ENCODE measurements at regions not wholly inside any gene's neighbourhood (a gene's known extent, or its start where the extent isn't known, plus 50 kb on each side); places are given as distances from the start of the nearest gene placed in this dataset.

DNA sequence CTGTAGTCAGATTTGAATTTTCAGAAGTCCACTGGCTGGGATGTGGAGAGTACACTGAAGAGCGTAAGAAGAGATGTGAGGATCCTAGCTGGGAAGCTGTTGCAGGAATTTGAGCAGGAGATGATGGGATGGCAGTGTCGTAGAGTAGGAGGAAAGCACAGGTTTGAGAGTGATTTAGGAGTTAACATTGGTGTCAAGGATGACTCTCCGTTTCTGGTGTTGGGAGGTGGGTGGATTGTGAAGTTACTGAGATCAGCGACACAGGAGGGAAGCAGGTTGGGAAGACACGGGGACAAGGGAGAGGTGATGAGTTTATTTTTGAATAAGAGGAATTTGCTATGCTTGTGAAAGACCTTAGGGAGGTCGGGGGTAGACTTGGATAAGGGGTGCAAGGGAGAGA, 434.2 kb upstream of the TPM1 start:
- DNase-seq (ENCODE audit: low read depth): no peak
- TF ChIP-seq, protein P1, sequence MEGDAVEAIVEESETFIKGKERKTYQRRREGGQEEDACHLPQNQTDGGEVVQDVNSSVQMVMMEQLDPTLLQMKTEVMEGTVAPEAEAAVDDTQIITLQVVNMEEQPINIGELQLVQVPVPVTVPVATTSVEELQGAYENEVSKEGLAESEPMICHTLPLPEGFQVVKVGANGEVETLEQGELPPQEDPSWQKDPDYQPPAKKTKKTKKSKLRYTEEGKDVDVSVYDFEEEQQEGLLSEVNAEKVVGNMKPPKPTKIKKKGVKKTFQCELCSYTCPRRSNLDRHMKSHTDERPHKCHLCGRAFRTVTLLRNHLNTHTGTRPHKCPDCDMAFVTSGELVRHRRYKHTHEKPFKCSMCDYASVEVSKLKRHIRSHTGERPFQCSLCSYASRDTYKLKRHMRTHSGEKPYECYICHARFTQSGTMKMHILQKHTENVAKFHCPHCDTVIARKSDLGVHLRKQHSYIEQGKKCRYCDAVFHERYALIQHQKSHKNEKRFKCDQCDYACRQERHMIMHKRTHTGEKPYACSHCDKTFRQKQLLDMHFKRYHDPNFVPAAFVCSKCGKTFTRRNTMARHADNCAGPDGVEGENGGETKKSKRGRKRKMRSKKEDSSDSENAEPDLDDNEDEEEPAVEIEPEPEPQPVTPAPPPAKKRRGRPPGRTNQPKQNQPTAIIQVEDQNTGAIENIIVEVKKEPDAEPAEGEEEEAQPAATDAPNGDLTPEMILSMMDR (IDR thresholded peaks at IDR 0.05; ENCODE audit: insufficient read depth, low read depth, low read length): no peak
- POLR2A ChIA-PET: no interaction called here
- Histone ChIP-seq H3K36me3 (ENCODE audit: control insufficient read depth, insufficient read depth, low read length) (no peaks in the 10 kb centered on the region), H3K4me3 (ENCODE audit: low read depth, low read length) (no peak overlapping the region), H3K27me3 (ENCODE audit: control insufficient read depth, insufficient read depth, low read length) (no peaks in the 10 kb centered on the region)
- CTCF ChIA-PET: no interaction called here

DNA sequence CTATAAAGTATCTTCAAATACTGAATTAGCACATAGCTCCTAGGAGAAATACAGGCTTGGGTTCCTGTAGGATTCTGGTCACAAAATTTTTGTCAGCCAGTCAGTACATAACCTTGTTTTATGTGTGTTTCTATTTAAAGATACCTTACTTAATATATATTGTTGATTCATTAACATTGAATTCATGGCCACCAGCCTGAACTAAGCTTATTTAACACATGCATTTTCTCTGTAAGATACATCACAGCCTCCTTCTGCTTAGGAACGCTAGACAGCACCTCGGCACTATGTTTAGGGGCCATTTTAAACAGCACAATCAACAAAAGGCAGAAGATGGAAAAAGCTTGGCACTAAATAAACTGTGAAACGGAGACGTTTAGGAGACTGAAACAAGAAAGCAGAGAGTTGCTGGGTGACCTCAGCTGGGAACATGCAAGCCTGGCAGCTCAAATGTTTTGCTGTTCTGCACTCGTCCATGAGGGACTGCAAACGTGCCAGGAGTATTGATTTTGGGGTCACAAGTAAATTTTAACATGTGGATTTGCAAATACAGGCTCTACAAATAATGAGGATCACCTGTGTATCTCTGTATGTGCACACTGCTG, 432.2 kb upstream of the TPM1 start:
- ChIA-PET POLR2A (no interaction called here), CTCF (interaction anchor here (1.1 kb wide), 2 partner anchors 17 to 131 kb away, joined by 3 to 4 read pairs; no protein-coding TSS in a partner anchor)
- no peak for DNase-seq (ENCODE audit: low read depth)
- no peaks in the 10 kb centered on the region for H3K27me3 ChIP-seq (ENCODE audit: control insufficient read depth, insufficient read depth, low read length)
- H3K4me3 ChIP-seq (ENCODE audit: low read depth, low read length): no peak overlapping the region
- no peaks in the 10 kb centered on the region for H3K36me3 ChIP-seq (ENCODE audit: control insufficient read depth, insufficient read depth, low read length)
- TF ChIP-seq, protein P1 (IDR thresholded peaks at IDR 0.05; ENCODE audit: insufficient read depth, low read depth, low read length): no peak

DNA sequence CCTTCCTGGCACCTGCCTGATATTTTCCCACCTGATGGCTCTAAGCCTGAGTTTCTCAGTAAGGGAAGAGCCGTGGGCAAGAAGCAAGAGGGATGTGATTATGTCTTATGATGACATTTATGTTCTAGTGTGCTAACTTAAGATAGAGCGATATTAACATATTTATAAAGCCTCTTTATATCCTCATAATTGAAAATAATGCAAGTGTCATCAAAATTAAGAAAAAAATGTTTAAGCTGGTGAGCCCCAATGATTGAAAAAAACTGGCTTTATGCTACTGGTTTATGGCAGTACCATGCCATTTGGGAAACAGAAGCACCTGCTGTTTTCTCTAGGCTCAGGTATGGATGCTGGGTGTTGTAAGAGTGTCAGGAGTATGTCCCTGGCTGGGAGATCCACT, 431.5 kb upstream of the TPM1 start:
- Histone ChIP-seq H3K4me3 (ENCODE audit: low read depth, low read length) (no peak overlapping the region), H3K36me3 (ENCODE audit: control insufficient read depth, insufficient read depth, low read length) (no peaks in the 10 kb centered on the region), H3K27me3 (ENCODE audit: control insufficient read depth, insufficient read depth, low read length) (no peaks in the 10 kb centered on the region)
- ChIA-PET CTCF (no interaction called here), POLR2A (no interaction called here)
- TF ChIP-seq, protein P1 (IDR thresholded peaks at IDR 0.05; ENCODE audit: insufficient read depth, low read depth, low read length): no peak
- DNase-seq (ENCODE audit: low read depth): no peak

DNA sequence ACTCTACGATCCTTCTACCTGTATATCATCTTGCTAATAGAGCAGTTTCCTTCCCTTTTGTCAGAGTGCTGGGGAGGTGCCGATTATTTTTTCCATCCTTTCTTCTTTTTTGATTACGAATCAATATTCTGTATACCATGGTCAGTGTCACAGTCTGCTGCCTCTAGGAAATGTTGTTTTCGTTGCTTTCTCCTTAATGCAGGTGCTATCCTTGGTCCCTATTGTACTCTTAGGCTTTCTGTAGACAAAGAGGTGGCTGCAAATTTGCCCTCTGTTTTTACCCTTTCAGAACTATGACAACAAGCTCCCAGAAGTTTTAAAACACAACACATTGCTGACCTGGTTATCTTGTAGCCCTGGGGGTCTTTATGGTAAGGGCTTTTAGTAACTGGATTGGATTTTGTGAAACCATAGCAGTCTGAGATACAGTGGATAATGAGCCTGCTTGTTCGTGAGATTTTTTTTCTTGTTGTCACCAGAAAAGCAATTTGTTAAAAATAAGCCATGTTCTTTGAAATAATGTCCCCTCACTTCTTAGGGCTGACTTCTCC, 430.3 kb upstream of the TPM1 start:
- Histone ChIP-seq H3K4me3 (ENCODE audit: low read depth, low read length) (no peak overlapping the region), H3K36me3 (ENCODE audit: control insufficient read depth, insufficient read depth, low read length) (no peaks in the 10 kb centered on the region), H3K27me3 (ENCODE audit: control insufficient read depth, insufficient read depth, low read length) (no peaks in the 10 kb centered on the region)
- ChIA-PET CTCF (interaction anchor here (1.6 kb wide), 1 partner anchor 130 kb away, joined by 3 read pairs; no protein-coding TSS in a partner anchor), POLR2A (no interaction called here)
- TF ChIP-seq, protein P1 (IDR thresholded peaks at IDR 0.05; ENCODE audit: insufficient read depth, low read depth, low read length): no peak
- no peak for DNase-seq (ENCODE audit: low read depth)

DNA sequence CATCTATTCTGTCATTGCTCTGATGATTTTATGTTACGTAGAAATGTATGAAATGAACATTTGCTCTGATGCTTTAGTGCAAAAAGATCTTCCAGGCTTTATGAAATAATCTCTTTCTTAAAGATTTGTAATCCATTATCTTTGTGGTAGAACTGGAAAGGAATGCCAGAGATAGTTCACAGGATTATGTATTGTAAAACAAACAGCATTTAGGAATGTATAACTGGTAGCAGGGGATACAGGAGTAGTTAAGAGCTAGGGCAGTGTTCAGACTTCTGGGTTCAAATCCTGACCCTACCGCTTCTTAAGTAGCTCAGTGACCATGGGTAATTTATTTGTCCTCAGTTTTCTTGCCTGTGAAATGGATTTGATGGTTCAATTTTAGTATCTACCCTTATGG, 429.8 kb upstream of the TPM1 start:
- Histone ChIP-seq H3K27me3 (ENCODE audit: control insufficient read depth, insufficient read depth, low read length) (no peaks in the 10 kb centered on the region), H3K4me3 (ENCODE audit: low read depth, low read length) (no peak overlapping the region), H3K36me3 (ENCODE audit: control insufficient read depth, insufficient read depth, low read length) (no peaks in the 10 kb centered on the region)
- CTCF ChIA-PET: interaction anchor here (1.6 kb wide), 1 partner anchor 129 kb away, joined by 3 read pairs; no protein-coding TSS in a partner anchor
- POLR2A ChIA-PET: no interaction called here
- no peak for DNase-seq (ENCODE audit: low read depth)
- TF ChIP-seq, protein P1 (IDR thresholded peaks at IDR 0.05; ENCODE audit: insufficient read depth, low read depth, low read length): no peak
